ENCODE measurements at regions not wholly inside any gene's neighbourhood (a gene's known extent, or its start where the extent isn't known, plus 50 kb on each side); places are given as distances from the start of the nearest gene placed in this dataset.

DNA sequence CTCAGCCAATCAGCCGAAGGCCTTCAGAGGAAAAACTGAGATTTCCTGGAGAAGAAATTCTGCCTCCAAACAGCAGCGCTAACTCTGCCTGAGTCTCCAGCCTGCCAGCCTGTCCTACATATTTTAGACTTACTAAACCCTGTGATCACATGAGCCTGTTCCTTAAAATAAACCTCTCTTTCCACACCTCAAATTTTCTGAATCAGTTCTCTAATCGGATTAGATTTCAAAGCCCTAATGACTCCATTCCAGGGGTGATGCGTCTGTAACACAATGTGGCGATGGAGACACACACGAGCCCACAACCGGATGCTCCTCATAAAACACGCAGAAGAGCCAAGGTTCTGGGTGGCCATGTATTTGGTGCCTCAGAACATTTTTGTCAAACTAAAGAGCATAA is 1371.2 kb downstream of the BRD1 start:
- no peak for DNase-seq (ENCODE audit: low read depth in 3 of 3)

DNA sequence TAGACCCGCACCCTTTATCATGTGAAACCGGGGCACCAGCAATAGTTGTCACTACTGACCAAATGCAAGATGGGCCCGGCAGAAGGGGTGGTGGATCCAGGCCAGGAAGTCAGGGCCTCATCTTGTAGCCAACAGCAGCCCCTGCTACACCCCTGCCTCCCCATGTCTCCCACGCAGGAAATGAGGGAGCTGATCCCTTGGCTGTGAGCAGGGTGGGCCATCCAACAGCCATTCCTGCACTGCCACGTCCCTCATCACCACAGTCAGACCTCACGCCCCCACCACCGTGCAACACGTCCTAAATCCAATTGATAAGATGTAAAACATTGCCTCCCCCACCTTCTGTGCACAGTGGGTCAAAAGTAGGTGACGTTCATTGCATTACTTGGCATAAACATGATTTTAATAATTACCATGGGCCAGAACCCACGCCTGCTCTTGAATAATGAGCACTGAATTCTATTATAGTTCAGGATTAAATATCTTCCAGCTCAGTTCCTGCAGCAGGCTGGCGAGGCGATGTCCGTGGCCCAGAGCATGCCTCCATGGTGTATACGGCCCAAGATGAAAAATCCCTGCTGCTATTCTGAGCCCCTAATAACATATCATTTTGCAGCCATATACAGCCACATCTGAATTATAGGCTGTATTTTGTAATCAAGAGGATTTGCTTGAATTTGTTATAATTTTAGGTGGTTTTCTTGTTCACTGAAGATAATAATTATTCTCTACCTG is 1373.8 kb downstream of the BRD1 start:
- no peak for DNase-seq (ENCODE audit: low read depth in 3 of 3)

DNA sequence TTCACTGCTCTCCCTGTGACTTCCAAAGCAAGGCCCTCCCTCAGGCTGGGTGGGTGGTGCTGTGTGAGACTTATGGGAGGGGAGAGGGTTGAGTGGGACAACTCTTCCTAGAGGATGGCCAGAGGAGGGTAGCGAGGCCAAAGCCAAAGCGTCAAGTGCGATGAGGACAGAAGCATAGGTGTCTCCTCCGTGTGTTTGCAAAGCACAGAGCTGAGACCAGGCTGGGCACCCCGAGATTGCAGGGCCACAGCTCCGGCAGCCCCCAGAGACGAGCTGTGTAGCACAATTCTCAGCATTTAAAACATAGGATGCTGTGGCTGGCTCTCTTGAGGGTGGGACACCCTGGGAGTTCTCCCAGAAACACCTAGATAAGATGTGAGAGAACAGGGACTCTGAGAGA is 1374.5 kb downstream of the BRD1 start:
- no peak for DNase-seq (ENCODE audit: low read depth in 3 of 3)

DNA sequence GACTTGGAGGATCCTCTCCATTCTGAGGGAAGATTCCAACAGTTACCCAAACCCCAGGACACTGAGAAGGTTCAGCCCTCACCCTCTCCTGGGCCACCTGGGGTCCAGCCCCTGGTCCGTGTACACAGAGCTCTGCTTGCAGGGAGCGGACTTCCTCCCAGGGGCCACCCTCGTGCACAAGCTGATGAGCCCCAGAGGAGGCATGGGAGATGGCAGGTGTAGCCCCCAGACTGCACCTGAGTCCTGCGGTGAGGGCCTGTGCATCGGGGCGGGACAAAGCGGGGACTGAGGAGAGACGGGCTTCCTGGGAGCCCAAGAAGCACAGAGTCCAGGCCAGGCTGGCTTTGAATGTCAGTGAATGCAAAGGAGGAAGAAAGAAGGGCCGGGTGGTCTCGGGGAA is 1374.9 kb downstream of the BRD1 start:
- no peak for DNase-seq (ENCODE audit: low read depth in 3 of 3)

DNA sequence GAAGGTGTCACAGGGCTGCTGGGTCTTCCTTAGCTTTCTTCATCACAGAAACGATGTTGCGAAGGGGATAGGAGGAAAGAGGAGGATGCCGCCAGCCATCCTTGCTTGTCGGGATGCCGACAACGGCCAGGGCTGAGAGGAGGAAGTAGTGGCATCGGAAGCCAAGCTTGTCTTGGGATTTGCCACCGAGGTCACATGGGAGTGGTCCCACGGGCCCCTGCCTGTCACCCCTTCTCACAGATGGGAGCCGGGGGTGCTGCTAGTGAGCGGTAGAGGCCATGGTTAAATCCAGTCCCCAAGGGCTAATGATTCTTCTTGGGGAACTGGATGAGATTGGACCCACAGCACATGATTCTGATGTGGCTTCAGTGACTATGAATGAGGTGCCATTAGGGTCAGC is 1375.8 kb downstream of the BRD1 start:
- no peak for DNase-seq (ENCODE audit: low read depth in 3 of 3)

DNA sequence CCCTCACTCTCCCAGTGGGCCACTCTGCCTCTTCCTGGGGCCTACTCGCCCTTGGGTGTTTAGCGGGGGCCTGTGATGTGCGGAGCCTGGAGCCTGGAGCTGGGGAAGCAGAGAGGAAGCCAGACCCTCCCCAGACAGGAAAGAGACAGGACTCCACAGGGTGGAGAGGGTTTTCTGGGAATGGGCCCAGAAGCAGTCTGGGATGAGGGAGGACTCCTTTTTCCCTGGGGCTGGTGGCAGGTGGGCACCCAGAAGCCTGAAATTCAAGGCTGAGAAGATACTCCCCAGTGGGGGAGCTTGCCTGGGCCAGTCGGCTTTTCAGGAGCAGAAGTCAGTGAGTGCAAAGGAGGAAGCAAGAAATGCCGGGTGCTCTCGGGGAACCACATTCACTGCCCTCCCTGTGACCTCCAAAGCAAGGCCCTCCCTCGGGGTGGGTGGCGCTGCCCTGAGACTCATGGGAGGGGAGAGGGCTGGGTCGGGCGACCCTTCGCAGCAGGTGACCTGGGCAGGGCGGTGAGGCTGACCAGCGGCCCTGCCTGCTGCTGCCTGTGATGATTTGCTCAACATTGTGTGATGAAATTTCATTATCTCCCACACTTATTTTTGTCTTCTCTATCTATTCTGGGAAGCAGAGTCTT is 1377.4 kb downstream of the BRD1 start:
- no peak for DNase-seq (ENCODE audit: low read depth in 3 of 3)

DNA sequence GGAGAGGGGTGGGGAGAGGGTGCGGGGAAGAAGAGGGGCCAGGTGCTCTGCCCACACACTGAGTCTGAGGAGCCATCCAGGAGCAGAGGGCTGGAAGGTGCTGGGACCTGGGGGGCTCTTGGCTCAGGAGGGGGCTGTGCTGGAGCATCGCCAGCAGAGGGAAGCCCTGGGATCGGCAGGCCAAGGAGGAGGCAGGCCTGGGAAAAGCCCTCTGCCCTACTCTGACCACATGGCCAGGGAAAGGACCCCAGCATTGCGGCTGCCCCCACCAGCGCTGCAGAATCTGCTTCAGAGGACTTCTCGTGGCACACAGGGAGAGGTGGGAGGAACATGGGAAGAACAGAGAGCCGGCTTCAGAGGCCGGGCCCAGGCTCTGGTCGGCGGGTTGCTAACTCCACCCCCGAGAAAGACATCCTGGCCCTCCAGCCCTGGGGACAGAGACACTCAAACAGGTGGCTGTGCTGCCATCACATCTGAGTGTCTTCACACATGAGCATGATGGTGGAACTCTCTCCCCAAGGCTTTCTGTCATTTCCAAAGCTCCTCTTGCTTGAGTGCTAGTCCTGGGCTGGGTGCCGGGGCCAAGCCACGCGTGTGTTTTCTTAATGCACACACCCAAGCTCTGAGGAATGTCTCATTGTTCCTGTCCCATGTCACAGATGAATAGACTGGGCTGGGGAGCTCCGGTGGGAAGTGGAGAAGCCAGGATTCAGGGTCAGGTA is 1378.0 kb downstream of the BRD1 start:
- DNase-seq (ENCODE audit: low read depth in 3 of 3) = no peak

DNA sequence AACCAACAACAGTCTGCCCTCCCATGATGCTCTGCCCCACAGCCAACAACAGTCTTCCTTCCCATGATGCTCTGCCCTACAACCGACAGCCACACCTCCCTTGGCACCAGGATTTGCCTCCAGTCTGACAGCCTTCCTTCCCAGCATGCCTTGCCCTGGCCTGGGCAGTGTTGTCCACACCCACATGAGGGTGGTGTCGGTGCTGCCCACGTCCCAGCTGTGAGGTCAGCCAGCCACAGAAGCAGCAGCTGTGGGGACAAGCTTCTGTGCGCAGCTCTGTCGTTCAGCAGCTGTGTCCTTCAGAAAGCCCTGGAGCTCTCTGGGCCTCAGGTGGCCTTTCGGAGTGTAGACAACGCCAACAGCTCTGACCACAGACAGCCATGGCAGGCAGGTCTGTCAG is 1378.9 kb downstream of the BRD1 start:
- DNase-seq (ENCODE audit: low read depth in 3 of 3) = no peak

DNA sequence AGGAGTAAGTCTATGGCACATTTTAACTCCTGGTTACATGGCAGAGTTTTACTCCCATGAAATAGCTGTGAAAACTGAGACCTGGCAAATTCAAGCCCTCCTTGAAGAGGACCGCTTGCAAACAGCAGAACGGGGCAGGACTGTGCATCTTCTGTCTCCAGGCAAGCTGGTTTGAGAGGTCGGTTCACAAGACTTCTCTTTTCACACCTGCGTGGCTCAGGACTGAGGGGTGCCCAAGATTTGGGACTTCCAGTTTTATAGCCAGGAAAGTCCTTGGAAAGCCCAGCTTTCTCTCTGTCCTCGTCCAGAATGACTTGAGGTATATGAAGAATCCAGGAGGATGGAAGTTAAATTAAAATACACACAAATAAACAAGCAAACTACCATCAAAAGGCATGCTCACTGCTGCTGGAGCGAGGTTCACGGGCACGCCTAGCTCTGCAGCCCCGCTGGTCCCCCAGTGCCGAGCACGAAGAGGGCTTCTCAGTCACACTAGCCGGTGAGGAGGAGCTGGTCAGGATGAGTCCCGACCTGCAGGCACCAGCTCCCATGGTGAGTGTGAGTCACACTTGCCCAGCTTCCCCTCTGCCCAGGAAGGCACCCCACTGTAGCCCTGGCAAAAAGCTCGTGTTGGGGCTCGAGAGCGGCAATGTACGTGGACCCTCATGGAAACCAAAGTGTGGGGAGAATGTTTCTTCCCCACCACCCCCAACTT is 1382.4 kb downstream of the BRD1 start:
- DNase-seq (ENCODE audit: low read depth in 3 of 3) = no peak

DNA sequence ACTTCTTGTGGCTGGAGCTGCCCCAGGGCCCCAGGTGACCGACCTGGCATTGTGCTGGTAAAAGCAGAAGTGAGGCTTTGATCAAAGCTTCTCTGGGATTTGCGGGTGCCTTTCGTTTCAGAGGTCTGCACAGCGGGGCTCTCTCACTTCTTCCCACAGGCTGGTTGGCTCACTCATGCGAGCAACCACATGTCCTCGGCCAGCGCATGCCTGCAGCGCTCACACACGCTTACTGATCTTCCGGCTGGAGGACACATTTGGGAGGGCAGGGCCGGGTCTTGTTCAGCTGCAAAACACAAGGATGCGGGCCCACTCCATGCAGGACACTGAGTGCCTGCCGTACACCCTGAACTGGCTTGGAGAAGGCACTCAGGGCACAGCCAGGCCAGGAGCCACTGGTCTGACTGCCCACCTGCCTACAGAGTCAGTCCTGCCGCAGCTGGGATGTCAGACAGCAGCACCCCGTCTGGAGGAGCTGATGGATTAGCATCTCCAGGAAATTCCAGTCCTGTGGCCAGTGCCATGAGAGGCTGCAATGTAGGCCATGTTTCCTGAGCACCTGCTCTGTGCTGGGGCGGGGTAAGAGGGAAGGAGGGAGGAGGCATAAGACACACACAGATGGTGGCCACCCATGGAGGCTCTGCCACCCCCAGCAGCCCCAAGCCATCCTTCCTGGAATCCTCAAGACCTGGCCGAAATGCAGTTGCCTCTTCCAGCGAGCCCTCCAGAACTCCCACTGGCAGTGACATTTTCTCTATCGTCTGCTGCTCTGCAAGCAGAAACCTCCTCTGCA is 1383.2 kb downstream of the BRD1 start:
- DNase-seq (ENCODE audit: low read depth in 3 of 3) = no peak

DNA sequence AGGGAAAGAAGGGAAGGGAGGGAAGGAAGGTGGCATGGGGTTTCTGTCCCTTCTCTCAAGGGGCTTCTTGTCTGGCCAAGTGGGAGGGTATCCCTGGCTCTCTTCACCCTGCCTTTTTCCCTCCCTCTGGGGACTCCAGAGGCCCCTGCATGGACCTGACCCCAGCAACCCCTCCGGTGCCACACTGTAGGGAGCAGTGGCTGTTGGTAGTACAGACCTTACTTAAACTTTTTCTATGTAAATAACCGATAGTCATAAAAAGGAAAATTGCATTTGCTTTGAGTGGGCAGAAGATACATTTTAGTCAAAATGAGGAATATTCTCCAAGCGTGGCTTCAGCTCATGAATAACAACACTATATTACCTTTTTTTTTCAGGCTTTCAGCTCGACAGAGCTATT is 1384.0 kb downstream of the BRD1 start:
- DNase-seq (ENCODE audit: low read depth in 3 of 3) = no peak

DNA sequence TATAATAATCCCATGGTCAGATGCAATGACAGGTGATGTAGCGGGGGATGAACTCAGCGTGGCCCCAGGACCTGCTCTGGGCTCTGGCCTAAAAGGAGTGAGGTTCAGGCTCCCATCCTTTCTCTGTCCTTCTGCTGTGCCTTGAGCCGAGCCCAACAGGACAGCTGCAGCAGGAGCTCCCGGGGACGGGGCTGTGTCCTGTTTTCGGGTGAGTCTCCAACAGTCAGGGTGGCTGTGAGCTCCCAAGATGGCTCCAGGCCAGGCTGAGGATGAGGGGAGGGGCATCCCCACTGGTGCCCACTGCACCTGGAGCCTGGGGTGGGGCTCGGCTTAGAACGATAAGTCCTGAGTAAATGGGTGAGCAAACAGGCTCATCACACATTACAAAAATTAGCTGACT is 1385.0 kb downstream of the BRD1 start:
- no peak for DNase-seq (ENCODE audit: low read depth in 3 of 3)

DNA sequence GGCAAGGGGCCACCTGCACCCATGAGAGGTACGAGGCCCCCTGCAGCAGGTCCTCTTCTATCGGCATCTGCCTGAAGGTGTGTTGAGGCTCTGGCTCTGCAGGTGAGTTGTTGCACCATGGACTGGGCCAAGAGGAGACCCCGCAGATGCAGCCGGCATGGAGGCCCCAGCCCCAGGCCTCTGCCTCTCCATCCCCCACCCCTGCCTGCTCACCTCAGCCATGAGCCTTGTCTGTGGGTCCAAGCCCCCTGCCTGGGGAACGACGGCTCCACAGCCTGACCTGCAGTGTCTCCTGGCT is 1386.2 kb downstream of the BRD1 start:
- DNase-seq (ENCODE audit: low read depth in 3 of 3) = no peak

DNA sequence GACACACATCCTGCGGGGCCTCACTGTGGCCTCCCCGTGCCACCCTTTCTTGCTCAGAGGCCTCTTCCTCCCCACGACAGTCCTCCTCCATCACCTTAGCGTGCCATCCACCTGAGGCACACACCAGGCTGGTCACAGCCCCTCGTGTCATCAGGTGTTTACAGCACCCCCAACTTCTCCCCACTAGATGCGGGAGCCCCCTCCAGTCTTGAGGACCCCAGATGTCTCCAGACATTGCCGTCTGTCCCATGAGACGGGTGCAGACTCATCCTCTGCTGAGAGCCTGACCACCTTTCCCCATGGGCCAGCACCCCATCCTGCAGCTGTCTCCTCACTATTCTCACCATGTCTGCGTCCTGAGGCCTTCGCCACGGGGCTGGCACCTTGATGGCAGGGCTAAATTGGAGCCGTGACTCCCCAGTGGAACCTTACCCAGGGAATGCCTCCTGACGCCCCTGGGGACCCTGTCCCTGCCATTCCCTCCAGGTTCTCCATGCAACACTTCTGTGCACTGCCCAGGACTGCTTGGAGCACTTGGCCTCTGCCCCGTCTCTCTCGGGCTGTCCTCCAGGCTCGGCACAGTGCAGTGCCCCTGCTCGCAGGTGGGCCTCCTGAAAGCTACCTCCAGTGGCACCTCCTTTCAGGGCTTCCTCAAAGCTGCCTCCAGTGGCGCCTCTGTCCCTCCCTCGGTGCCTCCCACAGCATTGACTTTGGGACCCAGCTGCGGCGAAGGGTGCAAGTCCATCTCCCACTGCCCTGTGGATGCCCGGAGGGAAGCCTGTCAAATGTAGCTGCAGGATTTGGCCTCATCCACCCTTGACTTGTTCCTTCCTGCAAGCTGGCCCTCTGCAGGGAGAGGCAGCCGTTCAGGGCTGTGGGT is 1386.8 kb downstream of the BRD1 start:
- DNase-seq (ENCODE audit: low read depth in 3 of 3) = no peak

DNA sequence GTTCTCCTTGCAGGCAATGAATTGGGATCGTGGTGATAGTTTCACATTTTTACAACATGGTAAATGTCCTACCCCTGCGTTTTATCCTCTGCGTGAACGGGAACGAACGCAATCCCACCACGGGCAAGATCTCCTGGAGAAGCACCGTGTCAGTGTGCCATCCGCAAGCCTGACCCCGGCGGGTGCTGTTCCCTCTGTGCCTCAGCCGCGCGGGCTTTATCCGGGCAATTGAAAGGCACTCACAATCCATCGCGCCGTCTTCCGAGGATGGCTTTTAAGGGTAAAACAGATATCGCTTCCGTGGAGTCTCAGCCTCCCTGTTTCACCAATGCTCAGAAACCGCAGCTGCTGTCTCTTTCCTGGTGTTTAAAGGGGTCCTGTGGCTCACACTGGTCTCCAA is 1387.5 kb downstream of the BRD1 start:
- DNase-seq (ENCODE audit: low read depth in 3 of 3) = no peak

DNA sequence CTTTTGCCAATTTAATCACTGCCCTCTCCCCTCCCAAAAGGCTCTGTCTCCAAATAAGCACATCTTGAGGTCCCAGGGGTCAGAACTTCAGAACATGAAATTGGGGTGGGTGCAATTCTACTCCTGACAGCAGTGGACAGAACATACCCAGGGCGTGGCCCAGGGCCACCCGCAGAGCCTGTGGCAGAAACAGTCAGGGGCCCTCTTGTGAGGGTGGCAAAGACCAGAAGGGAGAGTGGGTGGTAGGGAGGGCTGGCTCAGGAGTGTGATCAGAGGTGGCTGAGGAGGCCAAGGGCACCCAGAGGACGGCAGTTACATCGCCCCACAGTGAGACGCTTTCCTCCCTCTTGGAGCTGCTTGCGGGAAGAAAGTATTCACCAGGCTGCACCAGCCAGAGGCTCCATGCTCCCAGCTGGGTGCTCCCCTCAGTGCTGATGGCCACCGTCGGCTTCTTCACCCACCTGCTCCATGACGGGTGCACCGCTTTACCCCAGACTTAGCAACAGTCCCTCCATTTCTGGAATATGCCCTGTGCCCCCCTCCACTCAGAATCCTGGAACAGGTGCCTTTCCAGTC is 1388.0 kb downstream of the BRD1 start:
- no peak for DNase-seq (ENCODE audit: low read depth in 3 of 3)

DNA sequence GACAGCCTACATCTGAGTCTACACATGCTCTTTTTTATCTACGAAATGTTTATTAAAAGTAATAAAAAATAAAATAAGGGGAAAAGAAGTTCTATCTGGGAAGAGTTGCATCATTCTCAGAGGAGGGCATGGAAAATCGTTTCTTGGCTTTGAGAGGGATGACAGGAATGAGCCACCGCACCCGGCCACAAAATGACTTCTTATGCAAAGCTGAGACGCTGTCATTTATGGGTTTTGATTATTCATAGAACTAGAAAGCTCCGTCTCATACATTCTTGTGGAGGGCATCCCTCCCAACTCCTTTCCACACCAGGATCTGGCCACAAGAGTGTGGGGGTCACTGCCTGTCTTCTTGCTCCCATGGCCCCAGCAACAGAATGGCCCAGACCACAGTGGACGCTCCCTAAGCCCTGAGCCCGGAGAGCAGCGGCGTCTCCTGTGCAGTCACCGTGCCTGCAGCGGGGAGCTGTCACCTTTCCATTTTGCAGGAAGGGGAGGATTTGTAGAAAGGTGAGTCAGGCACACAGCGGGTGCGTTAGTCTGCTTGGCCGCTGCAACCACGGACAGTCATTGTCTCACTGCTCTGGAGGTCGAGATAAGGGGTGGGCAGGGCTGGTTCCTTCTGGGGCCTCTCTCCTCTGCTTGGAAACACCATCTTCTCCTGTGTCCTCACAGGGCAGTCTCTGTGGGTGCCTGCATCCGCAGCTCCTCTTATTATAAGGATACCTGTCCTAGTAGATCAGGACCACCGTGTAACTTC is 1388.7 kb downstream of the BRD1 start:
- DNase-seq (ENCODE audit: low read depth in 3 of 3) = no peak

DNA sequence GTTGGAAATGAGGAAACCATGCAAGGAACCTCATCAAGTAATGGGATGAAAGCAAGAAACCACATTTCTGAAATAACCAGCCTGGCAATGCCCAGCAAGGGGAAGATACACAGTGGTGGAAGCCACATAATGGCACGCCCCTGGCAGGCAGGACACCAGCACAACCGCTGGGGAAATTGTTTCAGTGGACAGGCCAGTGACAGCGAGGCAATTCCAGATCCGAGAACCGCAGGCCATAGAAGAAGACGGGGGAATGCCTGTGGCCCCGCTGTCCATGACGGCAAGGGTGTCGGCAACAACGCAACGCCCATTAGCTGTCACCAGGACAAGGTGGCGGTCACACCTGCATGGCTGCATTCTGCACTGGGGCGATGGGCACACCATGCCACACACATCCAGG is 1389.6 kb downstream of the BRD1 start:
- DNase-seq (ENCODE audit: low read depth in 3 of 3) = no peak

DNA sequence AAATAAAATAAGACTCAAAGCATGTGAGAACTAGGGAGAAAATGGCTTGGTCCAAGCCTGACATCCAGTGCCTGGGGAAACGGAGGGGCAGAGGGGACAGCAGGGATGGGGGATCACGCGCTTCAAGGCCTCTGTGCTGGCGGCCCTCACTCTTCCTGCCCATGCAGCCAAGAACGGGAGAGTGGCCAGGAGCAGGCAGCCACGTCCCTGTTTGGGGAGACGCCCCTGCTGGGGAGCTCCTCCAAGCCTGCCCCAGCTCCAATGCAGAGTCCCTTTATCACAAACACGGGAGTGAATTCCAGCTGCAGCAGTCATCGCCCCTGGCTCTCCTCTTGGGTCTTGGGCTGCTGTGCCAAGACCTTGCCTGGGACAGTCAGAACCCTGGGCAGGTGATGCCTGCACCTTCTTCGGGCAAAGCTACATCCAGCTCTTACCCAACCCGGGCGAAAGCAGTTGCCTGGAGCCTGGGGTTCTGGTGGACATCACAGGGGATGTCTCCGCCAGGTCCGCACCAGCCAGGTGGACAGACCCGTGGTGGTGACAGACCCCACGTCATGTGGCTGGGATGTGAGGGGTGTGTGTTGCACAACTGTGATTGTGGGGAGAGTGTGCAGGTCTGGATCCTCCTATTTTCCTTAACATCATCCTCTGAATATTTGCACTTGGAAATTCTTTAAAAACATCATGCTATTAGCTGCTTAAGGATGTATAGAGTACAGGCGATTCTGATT is 1391.3 kb downstream of the BRD1 start:
- no peak for DNase-seq (ENCODE audit: low read depth in 3 of 3)
